NB4 (cell line): ENCODE measurements at regions not wholly inside any gene's neighbourhood (a gene's known extent, or its start where the extent isn't known, plus 50 kb on each side); places are given as distances from the start of the nearest gene placed in this dataset.

Experiments used
- MAX ChIP-seq: IDR thresholded peaks from 2 replicates; pipeline ENCODE4 v1.6.1; 2011; ENCODE audit warnings: low read depth, low read length
- MYC ChIP-seq: IDR thresholded peaks from 2 replicates; pipeline ENCODE4 v1.6.1; 2011; ENCODE audit warnings: low read depth, low read length
- POLR2A ChIP-seq: IDR thresholded peaks from 2 replicates; pipeline ENCODE4 v1.6.1; 2011; ENCODE audit warnings: mild to moderate bottlenecking; ENCODE audit not compliant: insufficient read length; ENCODE audit errors: extremely low read depth
- TF ChIP-seq, protein P1 (sequence below): IDR thresholded peaks from one replicate; pipeline ENCODE4 v1.5.1; 2012; ENCODE audit warnings: low read depth, low read length

GRCh38 chr16:79868841-79869240 lies 268.3 kb upstream of the MAF start:
- TF ChIP-seq POLR2A (no peak), MAX (no peak), MYC (no peak)
- TF ChIP-seq, protein P1, sequence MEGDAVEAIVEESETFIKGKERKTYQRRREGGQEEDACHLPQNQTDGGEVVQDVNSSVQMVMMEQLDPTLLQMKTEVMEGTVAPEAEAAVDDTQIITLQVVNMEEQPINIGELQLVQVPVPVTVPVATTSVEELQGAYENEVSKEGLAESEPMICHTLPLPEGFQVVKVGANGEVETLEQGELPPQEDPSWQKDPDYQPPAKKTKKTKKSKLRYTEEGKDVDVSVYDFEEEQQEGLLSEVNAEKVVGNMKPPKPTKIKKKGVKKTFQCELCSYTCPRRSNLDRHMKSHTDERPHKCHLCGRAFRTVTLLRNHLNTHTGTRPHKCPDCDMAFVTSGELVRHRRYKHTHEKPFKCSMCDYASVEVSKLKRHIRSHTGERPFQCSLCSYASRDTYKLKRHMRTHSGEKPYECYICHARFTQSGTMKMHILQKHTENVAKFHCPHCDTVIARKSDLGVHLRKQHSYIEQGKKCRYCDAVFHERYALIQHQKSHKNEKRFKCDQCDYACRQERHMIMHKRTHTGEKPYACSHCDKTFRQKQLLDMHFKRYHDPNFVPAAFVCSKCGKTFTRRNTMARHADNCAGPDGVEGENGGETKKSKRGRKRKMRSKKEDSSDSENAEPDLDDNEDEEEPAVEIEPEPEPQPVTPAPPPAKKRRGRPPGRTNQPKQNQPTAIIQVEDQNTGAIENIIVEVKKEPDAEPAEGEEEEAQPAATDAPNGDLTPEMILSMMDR = no peak
